ENCODE measurements at regions not wholly inside any gene's neighbourhood (a gene's known extent, or its start where the extent isn't known, plus 50 kb on each side); places are given as distances from the start of the nearest gene placed in this dataset.

DNA sequence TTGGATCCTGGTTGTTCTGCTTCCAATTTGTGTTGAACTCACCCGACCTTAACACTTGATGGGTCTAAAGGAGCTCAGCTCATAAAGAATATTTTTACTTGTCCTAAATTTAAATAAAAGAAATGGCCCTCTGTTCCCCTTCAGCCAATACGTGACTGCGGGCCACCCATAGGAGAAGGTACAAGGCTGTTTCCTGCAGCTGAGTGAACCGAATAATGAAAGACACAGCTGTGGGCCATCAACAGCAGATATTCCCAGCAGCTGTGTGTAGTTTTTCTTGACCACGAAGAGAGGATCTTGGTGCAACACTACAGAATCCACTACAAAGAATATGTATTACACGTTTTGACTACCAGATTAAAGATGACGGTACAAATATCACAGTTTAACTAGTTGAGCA, 1431.6 kb downstream of the CDH11 start:
- TF ChIP-seq, protein P1, sequence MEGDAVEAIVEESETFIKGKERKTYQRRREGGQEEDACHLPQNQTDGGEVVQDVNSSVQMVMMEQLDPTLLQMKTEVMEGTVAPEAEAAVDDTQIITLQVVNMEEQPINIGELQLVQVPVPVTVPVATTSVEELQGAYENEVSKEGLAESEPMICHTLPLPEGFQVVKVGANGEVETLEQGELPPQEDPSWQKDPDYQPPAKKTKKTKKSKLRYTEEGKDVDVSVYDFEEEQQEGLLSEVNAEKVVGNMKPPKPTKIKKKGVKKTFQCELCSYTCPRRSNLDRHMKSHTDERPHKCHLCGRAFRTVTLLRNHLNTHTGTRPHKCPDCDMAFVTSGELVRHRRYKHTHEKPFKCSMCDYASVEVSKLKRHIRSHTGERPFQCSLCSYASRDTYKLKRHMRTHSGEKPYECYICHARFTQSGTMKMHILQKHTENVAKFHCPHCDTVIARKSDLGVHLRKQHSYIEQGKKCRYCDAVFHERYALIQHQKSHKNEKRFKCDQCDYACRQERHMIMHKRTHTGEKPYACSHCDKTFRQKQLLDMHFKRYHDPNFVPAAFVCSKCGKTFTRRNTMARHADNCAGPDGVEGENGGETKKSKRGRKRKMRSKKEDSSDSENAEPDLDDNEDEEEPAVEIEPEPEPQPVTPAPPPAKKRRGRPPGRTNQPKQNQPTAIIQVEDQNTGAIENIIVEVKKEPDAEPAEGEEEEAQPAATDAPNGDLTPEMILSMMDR (IDR thresholded peaks at IDR 0.05; ENCODE audit: insufficient read depth, low read length) = no peak
- TF ChIP-seq POLR2AphosphoS5 (IDR thresholded peaks at IDR 0.05; ENCODE audit: low read depth) (no peak), REST (IDR thresholded peaks at IDR 0.05; ENCODE audit: insufficient replicate concordance, low read depth) (no peak)

Data from HL-60 (cell line).